ENCODE measurements at regions not wholly inside any gene's neighbourhood (a gene's known extent, or its start where the extent isn't known, plus 50 kb on each side); places are given as distances from the start of the nearest gene placed in this dataset.

GRCh38 chr4:36011381-36011780, 232.9 kb downstream of the ARAP2 start:
- in situ Hi-C loops (cut with HindIII; ENCODE audit: low sequenced_read_pairs): no loop called here
- peak; percentile 5 for DNase-seq (ENCODE audit: low read depth, low spot score)
- no peak overlapping the region for H3K4me3 ChIP-seq (ENCODE audit: low read depth, low read length)
- TF ChIP-seq CTCF (IDR thresholded peaks at IDR 0.05; ENCODE audit: low read depth, low read length): no peak

DNA sequence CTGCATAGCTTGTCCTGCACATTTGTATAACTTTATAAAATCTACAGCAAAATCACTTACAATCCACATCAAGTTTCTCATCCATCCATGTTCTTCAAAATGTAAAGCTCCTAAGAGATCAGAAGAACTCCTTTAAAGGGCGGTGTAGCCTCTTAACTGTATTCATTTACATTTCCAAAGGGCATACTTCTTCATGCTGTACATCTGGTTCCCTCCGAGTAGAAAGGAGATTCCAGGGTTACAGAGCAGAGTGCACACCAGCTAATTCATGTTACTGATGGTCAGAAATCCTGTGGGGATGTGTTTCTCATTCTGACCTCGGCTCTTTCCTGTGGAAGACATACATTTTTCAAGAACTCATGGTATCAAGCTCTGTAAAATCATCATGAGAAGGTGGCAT, 231.8 kb downstream of the ARAP2 start:
- DNase-seq (ENCODE audit: low read depth, low spot score): no peak
- no peak overlapping the region for H3K4me3 ChIP-seq (ENCODE audit: low read depth, low read length)
- in situ Hi-C loops (cut with HindIII; ENCODE audit: low sequenced_read_pairs): no loop called here
- no peak for TF ChIP-seq CTCF (IDR thresholded peaks at IDR 0.05; ENCODE audit: low read depth, low read length)

DNA sequence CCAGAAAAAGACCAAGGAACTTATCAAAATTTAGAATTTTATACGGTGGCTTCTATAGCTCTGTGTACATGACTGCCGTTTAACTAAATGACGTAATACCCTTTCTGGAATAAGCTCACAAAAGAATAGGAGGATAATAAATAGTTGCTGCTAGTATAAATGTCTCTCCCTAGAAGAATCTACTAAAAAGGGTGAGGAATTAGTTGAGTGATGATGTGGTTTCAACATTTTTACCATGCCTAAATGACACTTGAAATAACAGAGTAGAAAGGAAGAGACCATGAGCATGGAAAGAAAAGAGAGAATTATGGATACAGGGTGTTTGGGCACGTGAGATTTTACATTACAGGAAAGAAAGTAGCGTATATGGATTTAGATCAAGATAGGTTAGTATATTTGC, 231.1 kb downstream of the ARAP2 start:
- in situ Hi-C loops (cut with HindIII; ENCODE audit: low sequenced_read_pairs): no loop called here
- no peak overlapping the region for H3K4me3 ChIP-seq (ENCODE audit: low read depth, low read length)
- TF ChIP-seq CTCF (IDR thresholded peaks at IDR 0.05; ENCODE audit: low read depth, low read length): no peak
- no peak for DNase-seq (ENCODE audit: low read depth, low spot score)

Measured in astrocyte of the spinal cord (primary cell).